Peyer's patch (tissue), 4 donors: ENCODE measurements at regions not wholly inside any gene's neighbourhood (a gene's known extent, or its start where the extent isn't known, plus 50 kb on each side); places are given as distances from the start of the nearest gene placed in this dataset.

Experiments used
- CTCF ChIP-seq, 6 experiments: fragments of 450-650 bp in 4 of 6; fragments of 200-600 bp in 2 of 6; sonication (generic) in 1 of 6; IDR thresholded peaks; one replicate each; pipeline ENCODE4 v1.5.1; 2017 to 2019; ENCODE audit warnings: antibody characterized with exemption in 6 of 6, mild to moderate bottlenecking in 3 of 6, moderate library complexity in 1 of 6
- POLR2A ChIP-seq, 2 donors: fragments of 450-650 bp; IDR thresholded peaks; one replicate each; pipeline ENCODE4 v1.5.1; 2017; ENCODE audit warnings: antibody characterized with exemption in 2 of 2, mild to moderate bottlenecking in 2 of 2, moderate library complexity in 2 of 2

DNA sequence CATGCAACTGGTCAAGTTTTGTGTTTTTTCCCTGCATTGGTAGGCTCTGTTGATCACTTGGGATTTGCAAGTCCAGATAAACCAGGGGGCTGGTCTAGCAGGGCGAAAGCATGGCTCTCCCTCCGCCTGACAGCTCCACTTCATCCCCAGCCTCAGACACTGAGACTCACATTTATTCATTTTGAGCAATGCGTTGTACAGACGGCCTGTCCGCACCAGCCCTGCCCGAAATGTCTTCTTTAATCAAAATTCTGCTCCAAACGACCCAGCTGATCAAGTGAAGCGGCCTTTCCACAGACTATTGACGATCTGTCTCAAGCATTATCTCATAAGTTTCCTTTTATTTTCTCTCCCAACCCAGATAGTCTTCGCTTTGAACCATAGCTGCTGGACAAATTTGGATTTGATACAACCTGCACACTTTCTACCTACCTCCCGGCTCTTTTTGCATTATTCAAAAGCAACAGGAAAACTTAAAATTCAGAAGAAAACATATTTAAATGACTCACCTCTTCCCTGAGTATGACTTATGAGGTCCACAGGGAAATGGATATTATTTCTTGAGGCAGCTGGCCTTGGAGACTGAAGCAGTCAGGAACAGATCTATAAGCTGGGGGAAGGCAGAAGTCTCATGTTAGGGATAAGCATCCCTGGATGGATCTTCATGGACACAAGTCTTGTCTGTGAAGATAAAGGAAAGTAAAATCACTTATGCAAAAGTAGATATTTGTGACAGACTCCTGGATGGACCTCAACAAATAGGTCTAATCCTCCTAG is 498.9 kb upstream of the MGMT start:
- TF ChIP-seq CTCF (IDR thresholded peaks at IDR 0.05) (no peak), POLR2A (IDR thresholded peaks at IDR 0.05) (no peak)
